Ishikawa (cell line): ENCODE measurements at regions not wholly inside any gene's neighbourhood (a gene's known extent, or its start where the extent isn't known, plus 50 kb on each side); places are given as distances from the start of the nearest gene placed in this dataset.

Experiments
- EP300 ChIP-seq: IDR thresholded peaks from 2 replicates; pipeline ENCODE4 v1.6.1; 2012; ENCODE audit warnings: borderline replicate concordance
- FOXM1 ChIP-seq: IDR thresholded peaks from 2 replicates; pipeline ENCODE4 v1.6.1; 2012; ENCODE audit warnings: low read depth, borderline replicate concordance
- RAD21 ChIP-seq: IDR thresholded peaks from 2 replicates; pipeline ENCODE4 v1.6.1; 2012; ENCODE audit warnings: low read depth
- TAF1 ChIP-seq: IDR thresholded peaks from 2 replicates; pipeline ENCODE4 v1.6.1; 2012; ENCODE audit warnings: low read depth, mild to moderate bottlenecking
- TCF12 ChIP-seq: IDR thresholded peaks from 2 replicates; pipeline ENCODE4 v1.6.1; 2012; ENCODE audit warnings: low read depth
- TF ChIP-seq, protein P1 (sequence below): IDR thresholded peaks from 2 replicates; pipeline ENCODE4 v1.6.1; 2012; ENCODE audit warnings: low read depth, mild to moderate bottlenecking
- TF ChIP-seq, protein P2 (sequence below): IDR thresholded peaks from 2 replicates; pipeline ENCODE4 v1.6.1; 2012

DNA sequence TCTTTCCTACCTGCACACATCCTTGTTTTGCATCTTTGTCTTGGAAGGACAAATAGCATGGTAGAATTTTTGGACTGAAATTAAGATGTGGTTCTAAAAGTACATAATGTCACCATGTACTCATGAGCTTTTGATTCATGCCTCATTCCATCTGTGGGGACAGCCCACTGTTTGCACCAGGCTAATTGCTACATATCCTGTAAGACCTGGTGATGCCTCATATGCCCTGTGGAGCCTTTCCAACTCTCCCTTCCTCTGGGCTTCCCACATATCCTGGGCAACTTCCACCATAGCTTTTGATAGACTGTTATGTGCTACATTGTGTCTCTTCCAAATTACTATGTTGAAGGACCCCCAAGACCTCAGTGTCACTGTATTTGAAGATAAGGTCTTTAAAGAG lies 213.6 kb upstream of the PREP start:
- TF ChIP-seq TAF1, result no peak
- TF ChIP-seq, protein P1, sequence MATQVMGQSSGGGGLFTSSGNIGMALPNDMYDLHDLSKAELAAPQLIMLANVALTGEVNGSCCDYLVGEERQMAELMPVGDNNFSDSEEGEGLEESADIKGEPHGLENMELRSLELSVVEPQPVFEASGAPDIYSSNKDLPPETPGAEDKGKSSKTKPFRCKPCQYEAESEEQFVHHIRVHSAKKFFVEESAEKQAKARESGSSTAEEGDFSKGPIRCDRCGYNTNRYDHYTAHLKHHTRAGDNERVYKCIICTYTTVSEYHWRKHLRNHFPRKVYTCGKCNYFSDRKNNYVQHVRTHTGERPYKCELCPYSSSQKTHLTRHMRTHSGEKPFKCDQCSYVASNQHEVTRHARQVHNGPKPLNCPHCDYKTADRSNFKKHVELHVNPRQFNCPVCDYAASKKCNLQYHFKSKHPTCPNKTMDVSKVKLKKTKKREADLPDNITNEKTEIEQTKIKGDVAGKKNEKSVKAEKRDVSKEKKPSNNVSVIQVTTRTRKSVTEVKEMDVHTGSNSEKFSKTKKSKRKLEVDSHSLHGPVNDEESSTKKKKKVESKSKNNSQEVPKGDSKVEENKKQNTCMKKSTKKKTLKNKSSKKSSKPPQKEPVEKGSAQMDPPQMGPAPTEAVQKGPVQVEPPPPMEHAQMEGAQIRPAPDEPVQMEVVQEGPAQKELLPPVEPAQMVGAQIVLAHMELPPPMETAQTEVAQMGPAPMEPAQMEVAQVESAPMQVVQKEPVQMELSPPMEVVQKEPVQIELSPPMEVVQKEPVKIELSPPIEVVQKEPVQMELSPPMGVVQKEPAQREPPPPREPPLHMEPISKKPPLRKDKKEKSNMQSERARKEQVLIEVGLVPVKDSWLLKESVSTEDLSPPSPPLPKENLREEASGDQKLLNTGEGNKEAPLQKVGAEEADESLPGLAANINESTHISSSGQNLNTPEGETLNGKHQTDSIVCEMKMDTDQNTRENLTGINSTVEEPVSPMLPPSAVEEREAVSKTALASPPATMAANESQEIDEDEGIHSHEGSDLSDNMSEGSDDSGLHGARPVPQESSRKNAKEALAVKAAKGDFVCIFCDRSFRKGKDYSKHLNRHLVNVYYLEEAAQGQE, result no peak
- no peak for TF ChIP-seq FOXM1
- TF ChIP-seq, protein P2, sequence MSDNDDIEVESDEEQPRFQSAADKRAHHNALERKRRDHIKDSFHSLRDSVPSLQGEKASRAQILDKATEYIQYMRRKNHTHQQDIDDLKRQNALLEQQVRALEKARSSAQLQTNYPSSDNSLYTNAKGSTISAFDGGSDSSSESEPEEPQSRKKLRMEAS, result no peak
- TF ChIP-seq EP300, result no peak
- TF ChIP-seq RAD21, result no peak
- TF ChIP-seq TCF12, result no peak
